HG03045 (cell line): ENCODE measurements at regions not wholly inside any gene's neighbourhood (a gene's known extent, or its start where the extent isn't known, plus 50 kb on each side); places are given as distances from the start of the nearest gene placed in this dataset.

Experiments used
- ATAC-seq: cut with Tn5 transposase; IDR thresholded peaks from one replicate; pipeline ENCODE4 v1.9.1; 2021; ENCODE audit warnings: mild to moderate bottlenecking, moderate library complexity; ENCODE audit not compliant: unreplicated experiment

DNA sequence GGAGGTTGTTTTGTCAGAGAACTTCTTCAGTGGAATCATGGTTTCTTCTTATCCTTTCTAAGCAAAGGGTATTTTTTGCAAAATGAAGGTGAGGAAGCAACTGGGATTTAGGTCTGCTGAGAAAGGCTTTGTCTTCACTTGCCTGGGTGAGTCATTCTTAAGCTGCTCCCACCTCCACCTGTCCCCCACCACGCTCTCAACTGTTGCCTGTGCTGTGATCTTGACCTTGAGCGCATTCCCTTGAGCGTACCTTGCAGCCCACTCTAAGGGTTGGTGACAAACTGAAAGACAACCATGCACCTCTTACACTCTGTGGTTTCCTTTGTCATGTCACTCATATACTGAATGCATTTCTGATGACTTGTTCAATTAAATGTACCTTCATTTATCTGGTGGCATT lies 641.1 kb downstream of the RNF144B start:
- no peak for ATAC-seq

DNA sequence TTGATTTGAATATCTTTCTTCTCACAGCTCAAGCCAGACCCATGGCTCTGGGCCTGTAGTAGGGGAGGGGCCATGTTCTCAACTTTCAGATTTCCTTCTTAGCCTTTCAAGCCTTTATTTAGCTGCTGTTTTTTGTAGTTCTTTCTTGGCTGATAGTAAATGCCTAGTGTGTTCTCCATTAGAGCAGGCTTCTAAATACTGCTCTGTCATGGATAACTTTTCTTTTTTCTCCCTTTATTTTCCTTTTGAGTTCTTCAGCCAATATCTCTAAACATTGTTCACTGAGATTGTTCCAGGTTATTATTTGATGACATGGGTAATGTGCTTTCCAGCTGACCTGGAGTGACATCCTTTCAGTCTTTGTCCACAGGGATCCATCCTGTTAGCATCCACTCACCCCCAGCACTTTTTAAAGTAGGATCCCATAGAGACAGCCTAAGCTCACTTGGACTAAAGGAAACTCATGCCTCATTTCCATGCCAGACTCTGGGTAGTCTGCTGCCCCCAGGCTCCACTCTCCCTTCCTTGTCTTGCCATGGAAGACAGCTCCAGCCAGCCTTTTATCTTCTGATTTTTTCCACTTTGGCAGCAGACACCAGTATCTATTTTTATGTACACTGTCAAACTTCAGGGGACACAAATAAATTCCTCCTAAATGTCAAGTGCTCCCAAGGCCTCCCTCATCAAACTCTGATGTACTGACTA lies 645.6 kb downstream of the RNF144B start:
- no peak for ATAC-seq

GRCh38 chr6:19033683-19034082 lies 646.5 kb downstream of the RNF144B start:
- no peak for ATAC-seq

DNA sequence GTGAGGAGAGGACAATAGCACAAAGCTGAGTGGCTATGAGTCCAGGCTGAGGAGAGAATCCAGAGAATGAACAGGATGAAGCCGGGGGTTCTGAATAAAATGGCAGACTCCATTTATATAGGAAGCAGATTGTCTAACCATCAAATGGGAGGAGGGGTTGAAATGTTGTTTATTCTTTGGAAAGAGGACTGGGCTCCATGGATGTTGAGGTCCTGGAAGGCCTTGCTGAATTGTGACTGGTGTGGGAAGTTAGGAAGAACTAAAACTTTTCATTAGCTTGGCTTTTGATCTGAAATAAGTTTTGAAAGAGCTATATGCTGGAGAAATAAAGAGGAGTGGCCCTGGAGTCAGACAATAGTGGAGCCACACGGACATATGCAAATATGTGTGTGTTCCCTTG lies 647.8 kb downstream of the RNF144B start:
- no peak for ATAC-seq

DNA sequence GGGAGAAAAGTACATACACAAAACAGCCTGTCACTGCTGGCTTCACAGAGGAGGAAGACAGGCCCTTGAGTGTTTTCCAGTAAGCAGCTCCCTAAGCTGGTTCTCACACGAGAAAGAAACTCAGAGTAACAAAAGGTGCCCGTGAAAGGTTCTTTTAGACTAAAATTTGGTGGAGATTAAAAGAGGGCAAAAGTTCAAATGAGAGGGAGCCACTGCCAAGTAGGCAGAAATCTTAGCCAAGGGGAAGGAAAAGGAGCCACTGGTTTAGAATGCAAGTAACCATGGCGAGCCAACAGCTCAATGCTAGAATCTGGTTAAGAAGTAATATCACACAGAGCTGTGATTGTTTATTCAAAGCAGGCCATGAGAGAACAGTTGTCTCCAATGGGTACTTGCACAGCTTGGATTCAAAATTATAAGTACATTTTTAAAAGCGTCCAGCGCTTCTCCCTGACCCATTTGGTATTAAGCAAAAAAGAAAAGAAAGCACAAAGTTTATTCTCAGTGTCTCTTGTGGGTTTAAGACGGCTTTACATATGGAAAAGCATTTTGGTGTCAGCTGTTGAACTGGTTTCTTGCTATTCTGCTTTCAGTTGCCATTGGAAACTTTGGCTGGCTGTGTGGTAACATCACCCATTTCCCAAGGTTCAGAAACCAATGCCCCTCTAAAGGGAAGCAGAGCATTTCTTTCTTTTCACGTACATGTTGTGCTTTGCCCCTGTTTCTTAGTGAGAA lies 648.5 kb downstream of the RNF144B start:
- ATAC-seq, result no peak

DNA sequence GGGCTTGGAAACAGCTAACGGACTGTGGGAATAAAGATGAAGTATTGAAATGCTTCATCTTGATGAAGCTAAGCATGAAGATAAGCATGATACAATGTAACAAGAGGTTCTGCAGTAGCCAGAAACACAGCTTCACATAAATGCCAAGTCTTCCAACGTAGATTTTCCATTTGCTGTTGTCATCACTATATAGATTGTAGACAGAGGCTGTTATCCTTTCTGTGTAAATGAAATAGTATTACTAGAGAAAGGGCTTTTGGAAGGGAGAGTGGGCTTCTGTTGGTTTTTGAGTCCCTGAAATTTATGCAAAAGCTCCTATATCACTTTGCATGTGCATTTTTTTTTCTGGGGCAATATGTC lies 649.0 kb downstream of the RNF144B start:
- ATAC-seq, result no peak

- no peak for ATAC-seq
Measured at GRCh38 chr6:19037607-19038006, 650.5 kb downstream of the RNF144B start.

DNA sequence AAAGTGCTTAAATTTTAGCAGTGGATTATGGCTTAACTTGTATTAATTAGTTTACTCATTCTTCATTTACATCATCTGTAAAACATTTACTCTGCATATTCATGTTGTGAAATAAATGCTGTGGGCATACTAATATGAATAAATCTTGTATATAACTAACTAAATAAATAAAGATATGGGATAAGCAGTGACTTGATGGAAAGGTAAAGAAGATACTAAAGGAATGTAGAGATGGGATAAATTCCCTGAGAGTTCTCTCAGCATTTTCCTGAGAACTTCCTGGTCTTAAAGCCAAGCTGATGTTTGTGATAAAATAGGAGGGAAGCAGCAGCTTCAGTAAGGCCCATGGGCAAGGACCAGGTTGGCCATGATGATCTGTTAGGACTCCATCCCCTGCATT lies 652.1 kb downstream of the RNF144B start:
- no peak for ATAC-seq

DNA sequence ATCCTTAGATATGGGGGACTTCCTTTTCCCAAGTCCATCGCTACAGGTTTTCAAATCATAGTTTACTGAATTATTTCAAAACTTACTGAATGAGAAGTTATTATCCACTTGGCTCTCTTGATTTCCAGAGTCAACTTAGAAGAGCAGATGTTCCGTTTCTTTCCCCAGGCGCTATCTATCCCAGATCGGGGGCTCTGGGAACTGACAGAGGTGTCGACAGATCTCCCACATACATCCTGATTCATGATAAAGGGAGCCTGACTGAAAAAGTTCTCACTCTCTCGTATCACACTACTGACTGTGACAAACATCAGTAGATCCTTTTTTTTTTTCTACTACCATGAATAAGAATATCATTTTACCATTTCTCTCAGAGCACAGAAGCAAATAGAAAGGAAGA lies 654.8 kb downstream of the RNF144B start:
- no peak for ATAC-seq

- no peak for ATAC-seq
Measured at GRCh38 chr6:19042420-19042819, 655.3 kb downstream of the RNF144B start.

DNA sequence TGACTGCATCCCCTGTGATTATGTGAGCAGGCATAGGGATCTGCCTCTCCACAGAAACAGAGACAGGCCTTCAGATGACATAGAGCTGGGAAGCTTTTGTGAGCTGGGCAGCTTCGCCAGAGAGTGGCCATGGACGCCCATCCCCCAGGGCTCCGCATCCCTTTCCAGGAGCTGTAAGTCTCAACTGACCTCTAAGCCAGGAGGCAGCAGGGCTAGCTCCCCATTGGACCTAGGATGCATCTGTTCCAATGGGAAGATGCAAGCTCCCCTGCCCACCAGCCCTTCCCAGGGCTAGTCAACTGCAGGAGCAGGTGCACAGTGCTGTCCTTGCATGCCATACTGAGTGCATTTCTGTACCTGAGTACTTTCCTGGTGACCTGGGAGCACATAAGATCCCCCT lies 663.6 kb downstream of the RNF144B start:
- ATAC-seq, result no peak

DNA sequence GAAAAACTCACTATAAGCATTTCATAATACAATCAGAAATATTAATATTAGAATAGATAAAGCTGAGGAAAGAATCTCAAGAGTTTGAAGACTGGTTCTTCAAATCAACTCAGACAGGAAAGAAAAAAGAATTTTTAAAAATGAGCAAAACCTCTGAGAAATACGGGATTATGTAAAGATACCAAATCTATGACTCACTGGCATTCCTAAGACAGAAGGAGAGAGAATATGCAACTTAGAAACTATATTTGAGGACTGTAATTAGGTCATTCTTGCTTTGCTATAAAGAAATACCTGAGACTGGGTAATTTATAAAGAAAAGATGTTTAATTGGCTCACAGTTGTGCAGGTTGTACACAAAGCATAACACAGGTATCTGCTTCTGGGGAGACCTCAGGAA lies 665.1 kb downstream of the RNF144B start:
- ATAC-seq, result no peak

- ATAC-seq, result no peak
Measured at GRCh38 chr6:19059102-19059501, 672.0 kb downstream of the RNF144B start.

DNA sequence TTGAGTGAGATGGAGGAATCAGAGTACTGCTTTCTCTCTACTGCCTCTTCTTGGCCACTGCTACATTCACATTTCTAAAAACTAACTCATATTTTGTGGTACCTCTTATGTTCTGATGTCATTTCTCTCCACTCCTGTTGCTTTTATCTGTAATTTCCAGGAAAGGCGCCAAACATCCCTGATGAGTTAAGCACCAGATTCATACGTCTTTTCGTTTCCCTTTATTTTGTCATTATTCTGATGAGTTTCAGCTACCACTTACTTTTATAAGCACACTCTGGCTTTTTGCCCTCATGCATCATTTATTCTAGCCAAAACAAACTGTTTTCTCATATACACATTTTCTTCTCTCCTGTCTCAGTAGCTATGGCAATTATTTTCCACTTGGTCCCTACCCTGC lies 680.0 kb downstream of the RNF144B start:
- no peak for ATAC-seq

DNA sequence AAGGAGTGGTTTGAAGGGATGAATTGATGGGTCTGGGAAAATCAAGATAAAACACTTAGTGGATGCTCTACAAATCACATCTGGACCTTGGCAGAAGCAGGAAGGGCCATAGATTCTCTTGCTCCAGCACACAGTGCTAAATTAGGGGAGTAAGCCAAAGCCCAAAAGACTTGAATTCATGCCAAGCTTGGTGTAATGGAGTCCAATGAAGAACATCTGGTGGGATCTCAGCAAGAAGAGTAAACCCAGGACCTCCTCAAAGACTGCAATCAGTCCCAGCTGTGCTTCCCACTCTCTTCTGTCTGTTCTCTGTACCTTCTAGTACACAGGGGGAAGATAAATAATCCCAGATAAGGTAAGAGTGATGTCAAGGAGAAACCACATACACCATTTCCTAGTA lies 683.4 kb downstream of the RNF144B start:
- no peak for ATAC-seq

DNA sequence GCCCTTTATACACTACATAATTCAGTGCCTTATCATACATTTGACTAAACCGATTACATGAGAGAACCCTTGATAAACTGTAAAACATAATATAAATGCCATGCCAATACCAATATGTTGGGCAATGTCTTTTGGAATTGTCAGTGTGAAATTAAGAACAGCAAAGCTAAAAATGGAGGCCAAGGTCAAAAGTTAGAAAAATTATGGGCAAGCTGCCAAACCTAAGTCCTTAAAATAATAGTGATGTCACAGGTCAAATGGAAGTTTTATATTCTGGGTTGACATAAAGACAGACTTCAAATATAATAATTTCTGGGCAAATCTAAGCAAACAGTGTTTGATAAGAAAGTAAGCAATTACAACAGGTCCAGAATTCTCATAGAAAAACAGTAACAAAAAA lies 696.7 kb downstream of the RNF144B start:
- ATAC-seq, result no peak

- no peak for ATAC-seq
Measured at GRCh38 chr6:19086480-19086879, 699.3 kb downstream of the RNF144B start.

GRCh38 chr6:19087296-19087695 lies 700.1 kb downstream of the RNF144B start:
- ATAC-seq, result no peak

DNA sequence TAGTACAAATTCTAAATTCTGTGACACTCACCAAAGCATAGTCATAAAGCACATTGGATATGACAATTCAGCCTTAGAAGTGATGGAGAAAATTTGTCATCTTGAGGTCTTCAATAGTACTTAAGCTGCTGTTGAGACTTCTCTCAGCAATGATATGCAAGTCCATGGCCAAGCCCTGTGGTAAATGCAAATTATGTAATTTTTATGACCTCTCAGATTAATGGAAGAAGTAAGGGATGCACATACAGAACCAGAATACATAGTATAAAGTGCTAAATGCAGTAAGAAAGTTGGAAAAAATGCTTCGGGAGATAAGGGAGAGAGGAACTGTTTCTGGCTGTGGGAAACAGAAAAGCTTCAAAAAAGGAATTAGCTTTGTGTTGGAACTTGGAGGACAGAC lies 700.7 kb downstream of the RNF144B start:
- ATAC-seq, result no peak

DNA sequence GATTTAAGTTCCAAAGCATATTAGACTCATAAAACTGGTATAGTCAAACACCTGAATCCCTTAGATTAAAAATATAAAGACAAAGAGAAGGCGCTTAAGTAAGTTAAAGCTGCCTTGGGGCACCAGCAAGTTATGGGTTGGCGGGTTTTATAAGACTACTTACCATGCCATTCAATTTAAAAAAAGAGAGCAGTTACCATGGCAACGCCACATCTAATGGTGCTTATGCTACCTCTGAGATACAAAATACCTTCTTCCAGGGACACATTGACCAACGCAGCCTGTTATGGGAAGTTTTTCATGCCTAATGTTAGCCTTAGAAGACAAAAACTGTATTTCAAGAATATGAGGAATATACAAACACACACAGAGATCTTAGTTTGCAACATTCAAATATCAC lies 713.6 kb downstream of the RNF144B start:
- no peak for ATAC-seq

- no peak for ATAC-seq
Measured at GRCh38 chr6:19102936-19103335, 715.8 kb downstream of the RNF144B start.

- no peak for ATAC-seq
Measured at GRCh38 chr6:19107468-19107867, 720.3 kb downstream of the RNF144B start.

GRCh38 chr6:19121521-19121920 lies 715.6 kb upstream of the ID4 start:
- no peak for ATAC-seq
